ENCODE measurements at regions not wholly inside any gene's neighbourhood (a gene's known extent, or its start where the extent isn't known, plus 50 kb on each side); places are given as distances from the start of the nearest gene placed in this dataset.

- TF ChIP-seq CTCF (conservative IDR thresholded peaks at IDR 0.05; ENCODE audit: low read length), result no peak
- no peak for TF ChIP-seq EZH2phosphoT487 (IDR thresholded peaks at IDR 0.05; ENCODE audit: borderline replicate concordance)
These were observed 122.9 kb upstream of the SLC22A23 start for GRCh38 chr6:3579652-3580175.
